CD4-positive, alpha-beta T cell treated with Interleukin-6 for 4 hours (primary cell): ENCODE measurements at regions not wholly inside any gene's neighbourhood (a gene's known extent, or its start where the extent isn't known, plus 50 kb on each side); places are given as distances from the start of the nearest gene placed in this dataset.
A peak's percentile ranks its signal among the peaks of the same experiment; 100 is the strongest.
"Not testable (repeated sequence)": the region's sequence is repeated elsewhere in the genome, so short reads cannot be mapped to it uniquely, and the experiment has no call there.

Experiments used
- DNase-seq: peaks from one replicate; pipeline ENCODE4 v3.0.0-alpha.2; 2020; ENCODE audit warnings: mixed read lengths

DNA sequence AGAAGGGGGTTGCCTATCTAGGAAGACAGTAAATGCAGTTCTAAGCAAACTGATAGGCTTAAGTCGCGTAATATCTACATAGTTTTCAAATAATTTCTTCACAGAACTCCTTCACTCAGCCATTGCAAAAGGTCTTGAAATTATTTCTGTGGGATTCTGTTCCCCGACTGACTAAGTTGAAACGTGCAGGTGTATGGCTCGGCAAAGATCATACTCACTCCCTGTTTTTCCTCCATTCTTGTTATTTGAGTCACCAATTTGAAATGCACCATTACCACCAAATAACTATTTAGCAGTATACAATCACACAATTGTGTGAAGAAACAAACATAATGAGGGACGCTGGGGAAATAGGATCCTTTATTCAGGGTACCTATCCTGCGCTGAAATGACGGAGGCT is 771.1 kb downstream of the GATA3 start:
- no peak for DNase-seq

DNA sequence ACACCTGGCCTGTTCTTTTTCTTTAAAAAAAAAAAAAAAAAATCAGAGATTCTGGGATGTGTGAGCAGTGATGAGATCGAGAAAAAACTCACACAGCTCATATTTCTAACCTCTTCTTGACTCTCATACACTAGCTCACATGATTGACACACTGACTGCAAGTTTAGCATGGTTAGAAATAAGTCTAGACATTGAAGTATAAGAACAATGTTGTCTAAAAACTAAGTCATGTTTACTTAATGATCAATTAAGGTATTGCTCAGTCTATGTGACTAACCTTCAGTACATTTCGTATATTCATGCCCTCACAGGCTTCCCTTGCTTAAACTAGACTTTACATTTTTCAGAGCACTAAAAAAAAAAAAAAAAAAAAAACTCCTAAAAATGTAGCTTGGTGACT is 775.1 kb downstream of the GATA3 start:
- DNase-seq, result no peak

DNA sequence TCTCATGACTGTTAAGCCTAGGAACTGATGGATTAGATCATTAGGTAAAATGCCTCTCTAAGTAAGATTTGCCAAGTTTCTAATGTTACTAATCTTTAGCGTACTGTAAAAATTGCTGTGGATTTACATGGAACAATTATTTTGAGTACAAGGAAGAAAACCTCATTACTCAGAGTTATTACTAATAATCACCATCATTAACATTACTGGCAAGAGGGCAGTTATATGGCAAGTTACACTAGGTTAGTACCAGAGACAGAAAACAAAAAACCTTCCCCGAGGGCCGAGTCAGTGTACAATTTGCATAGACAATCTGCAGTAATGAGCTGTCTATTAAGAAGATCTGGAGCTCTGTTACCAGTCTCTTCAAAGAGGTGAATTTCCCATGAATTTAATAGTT is 775.6 kb downstream of the GATA3 start:
- no peak for DNase-seq

DNA sequence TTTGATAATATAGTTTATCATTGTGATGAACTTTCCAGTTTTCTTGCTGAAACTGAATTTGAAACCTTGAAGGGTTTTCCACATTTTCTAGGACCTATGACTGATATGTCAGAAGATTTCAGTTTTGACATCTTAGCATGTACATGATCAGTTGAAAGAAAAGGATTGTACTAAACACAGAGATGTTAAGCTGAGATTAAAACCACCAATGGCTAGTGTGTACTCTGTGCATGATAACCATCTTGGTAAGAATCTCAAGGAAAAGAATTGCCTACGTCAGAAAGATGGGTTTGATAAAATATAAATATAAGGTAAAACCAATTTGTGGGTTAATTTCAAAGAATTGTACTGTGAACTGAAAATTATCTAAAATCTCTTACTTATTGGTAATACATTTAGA is 776.4 kb downstream of the GATA3 start:
- DNase-seq, result no peak

DNA sequence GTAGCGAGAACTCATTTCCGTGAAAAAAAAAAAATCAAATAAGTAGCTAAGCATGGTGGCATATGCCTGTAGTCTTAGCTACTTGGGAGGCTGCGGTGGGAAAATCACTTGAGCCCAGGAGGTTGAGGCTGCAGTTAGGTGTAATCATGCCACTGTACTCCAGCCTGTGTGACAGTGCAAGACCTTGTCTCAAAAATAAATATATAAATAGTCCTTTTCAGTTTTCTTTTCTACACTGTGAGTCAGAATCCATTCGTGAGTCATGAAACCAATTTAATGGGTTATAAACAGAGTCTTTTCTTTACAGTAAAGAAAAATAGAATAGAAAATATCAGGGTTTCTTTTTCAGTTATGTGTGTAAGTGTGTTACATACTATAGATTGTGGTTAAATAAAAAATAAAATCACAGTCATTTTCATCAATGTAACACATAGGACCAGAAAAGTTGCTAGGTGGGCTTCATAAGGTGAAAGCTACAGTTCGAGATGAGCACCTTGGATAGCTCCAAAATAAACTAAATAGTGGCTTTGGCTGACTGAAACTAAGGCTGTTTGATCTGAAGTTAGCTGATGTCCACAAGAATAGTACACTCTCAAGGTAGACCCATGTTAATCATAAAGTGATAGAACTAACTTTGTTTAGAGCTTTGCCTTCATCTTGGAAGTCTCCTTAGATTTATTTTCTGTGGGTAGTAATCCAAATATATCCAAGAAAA is 781.1 kb downstream of the GATA3 start:
- no peak for DNase-seq

DNA sequence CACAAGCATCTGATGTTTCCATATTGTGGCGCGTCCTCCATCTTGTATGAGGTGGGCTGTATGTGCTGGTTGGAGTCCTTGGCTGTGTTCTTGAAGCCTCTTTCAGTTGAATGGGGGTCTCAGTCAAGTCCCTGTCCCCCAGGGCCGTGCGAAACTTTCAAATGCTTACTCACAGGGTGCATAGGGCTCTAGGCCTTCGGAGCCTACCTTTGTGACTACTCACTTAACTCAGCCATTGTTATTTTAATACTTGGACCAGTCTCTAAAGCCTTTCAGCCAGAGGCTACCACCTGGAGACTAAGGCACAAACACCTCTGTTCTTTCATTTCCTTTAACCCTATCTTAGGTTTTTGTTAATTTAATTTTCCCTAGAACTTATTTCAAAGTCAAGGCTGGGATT is 785.9 kb downstream of the GATA3 start:
- no peak for DNase-seq

DNA sequence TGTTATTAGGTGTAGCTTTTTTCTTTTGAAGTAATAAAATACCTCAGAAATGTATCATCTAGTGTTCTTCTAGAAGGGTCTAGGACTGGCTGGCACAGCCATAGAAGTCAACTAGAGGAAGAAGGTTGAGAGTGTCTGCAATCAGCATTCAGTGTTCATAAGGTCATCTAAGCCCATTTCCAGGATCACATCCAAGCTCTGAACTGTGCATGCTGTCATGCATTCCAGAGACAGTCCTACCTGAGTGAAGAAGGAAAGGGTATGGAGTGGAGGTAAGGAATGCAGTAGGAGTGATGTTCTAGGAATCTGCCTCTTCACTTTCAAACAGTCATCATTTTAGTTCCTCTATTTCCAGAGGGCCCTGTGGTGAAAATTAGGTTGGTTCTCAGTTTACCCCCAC is 789.7 kb downstream of the GATA3 start:
- no peak for DNase-seq

DNA sequence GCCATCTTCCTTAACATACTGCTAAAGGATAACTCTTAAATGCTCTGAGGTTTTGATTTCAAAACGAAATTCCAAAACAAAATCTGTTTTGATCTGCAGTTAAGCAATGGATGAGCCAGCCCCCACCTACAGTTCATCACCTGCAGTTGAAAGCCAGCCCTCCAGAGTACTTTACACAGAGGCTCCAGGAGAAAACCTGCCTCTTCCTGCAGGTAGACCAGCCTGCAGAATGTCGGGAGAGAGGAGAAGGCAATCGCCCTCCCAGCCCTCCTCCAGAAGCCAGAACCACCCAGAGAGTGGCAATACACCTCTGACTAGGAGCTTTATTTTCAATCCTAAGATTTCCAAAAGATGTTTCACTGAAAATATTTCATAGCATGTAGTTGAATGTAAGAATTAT is 798.1 kb downstream of the GATA3 start:
- DNase-seq, result no peak

DNA sequence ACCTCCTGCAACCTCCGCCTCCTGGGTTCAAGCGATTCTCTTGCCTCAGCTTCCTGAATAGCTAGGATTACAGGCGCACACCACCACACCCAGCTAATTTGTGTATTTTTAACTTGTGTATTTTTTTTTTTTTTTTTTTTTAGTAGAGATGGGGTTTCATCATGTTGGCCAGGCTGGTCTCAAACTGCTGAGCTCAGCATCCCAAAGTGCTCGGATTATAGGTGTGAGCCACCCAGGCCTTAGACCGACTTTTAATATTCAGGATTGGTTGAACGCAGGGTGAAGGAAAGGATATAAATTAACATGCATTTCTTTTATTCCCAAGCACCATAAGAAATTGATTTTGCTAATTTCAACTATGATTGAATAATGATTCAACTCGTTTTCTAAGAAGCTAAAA is 798.6 kb downstream of the GATA3 start:
- no peak for DNase-seq

DNA sequence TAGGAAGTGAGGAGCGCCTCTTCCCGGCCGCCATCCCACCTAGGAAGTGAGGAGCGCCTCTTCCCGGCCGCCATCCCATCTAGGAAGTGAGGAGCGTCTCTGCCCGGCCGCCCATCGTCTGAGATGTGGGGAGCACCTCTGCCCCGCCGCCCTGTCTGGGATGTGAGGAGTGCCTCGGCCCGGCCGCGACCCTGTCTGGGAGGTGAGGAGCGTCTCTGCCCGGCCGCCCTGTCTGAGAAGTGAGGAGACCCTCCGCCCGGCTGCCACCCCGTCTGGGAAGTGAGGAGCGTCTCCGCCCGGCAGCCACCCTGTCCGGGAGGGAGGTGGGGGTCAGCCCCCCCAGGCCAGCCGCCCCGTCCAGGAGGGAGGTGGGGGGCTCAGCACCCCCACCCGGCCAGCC is 814.4 kb downstream of the GATA3 start:
- DNase-seq, result not testable (repeated sequence)

DNA sequence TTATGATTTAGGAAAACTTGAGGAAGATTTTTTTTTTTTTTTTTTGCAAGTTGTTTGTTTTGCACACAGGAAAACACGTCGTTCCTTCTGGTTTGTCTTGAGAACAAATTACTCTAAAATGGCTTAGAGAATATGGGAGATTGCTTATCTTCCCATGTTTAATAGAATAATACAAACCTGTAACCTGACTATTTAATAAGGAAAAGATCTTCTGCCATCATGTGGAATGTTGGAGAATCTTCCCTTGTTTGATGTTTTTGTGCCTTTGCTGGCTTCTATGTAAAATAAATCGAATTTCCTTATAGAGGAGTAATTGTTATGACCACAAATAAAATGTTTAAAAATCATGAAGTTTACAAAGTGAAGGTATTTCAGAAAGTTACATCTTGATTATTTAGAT is 818.8 kb downstream of the GATA3 start:
- DNase-seq, result no peak

DNA sequence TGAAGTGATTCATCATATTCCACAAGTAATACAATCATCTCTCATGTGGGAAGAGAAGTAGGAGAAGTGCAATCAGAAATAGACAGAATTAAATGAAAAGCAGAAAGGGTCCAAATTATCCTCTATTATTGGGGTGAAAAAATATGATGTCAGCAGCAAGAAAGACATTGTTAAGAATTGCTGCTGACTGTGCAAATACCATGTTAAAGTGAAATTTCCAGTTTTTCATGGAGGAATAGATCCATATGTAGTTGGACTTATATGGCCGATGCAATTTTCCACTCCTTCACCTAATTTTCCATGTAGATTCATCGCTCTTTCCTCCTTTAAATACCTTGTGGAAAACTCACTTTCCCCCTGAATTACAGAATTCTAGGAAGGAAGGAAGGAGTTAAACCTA is 819.8 kb downstream of the GATA3 start:
- DNase-seq, result no peak

DNA sequence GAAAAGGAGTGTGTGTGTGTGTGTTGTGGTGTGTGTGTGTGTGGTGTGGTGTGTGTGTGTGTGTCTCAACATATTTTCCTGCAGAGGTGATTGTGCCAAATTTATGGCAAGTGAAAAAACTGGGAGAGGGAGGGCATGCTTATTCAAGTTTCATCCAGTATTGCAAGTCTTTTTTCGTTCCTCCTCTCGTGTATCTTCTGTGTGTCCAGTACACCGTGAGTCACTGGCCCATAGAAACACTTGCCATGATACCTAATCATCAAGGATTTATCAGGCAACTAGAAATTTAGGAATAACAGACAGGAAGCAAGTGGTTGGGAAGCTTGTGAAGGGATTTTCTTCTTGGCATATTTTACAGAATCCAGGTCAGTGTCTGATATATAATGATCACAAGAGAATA is 820.5 kb downstream of the GATA3 start:
- DNase-seq, result no peak

DNA sequence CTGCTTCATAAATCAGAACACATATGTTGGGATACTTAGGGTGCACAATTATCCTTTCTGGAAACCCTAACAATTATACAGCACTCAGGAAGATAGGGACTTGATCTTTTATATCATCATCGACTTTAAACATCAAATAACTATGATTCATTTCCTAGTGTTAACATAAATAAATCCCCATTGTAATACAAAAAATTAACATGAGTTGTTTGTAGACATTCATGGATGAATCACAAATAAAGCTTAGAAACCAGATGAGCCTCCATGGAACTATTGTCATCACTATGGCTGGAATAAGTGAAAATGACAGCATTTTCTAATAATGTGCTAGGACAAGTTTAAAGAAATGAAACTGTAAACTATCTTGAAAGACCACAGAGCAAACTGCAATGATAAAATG is 821.7 kb downstream of the GATA3 start:
- DNase-seq, result no peak

DNA sequence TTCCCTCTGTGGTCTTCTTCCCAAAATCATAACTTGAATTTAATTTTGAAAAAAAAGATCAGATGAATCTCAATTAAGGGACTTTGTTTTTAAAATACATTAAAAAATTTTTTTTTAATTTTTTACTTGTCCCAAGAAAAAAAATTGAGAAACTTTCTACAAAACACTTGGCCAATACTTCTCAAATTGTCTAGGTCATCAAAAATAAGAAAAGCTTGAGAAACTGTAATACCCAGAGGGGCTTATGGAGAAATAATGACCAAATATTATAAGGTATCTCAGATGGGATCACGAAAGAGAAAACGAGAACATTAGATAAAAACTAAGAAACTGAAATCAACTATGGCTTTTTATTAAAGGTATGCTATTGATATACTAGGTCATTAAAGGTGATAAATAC is 835.0 kb downstream of the GATA3 start:
- no peak for DNase-seq

DNA sequence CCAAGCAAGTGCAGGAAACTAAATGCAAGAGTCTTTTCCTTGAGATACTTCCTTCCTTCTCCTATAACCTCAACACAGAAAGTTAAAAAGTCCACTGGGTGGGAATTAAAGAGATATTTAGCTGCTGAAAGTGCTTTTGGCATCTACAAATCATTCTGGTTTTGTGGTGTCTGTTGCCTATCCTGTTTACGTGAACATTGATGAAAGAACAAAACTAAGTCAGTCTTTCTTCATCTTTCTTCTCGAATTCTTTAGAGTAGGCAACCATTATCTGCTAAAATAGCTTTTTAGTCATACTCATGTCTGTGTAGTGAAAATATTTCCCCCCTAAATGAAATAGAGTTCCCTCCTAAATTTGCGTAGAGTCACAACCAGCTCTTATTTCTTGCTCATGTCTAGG is 838.6 kb downstream of the GATA3 start:
- no peak for DNase-seq

DNA sequence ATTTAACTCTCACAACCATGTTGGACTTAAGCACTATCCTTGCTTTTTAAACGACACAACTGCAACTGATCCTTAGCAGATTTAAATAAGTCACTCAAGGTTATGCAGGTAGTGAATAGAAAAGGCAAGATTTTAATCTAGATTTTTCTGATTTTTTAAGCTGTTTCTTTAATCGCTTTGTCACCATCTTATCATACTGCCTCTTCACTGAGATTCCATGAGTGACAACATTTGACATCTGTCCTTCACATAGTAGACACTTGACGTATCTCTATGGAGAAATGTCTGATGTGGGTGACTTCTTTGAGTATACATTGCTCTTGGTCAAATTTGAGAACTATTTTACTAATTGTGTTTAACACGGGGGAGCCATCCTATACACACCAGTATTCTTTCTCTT is 839.7 kb downstream of the GATA3 start:
- no peak for DNase-seq

DNA sequence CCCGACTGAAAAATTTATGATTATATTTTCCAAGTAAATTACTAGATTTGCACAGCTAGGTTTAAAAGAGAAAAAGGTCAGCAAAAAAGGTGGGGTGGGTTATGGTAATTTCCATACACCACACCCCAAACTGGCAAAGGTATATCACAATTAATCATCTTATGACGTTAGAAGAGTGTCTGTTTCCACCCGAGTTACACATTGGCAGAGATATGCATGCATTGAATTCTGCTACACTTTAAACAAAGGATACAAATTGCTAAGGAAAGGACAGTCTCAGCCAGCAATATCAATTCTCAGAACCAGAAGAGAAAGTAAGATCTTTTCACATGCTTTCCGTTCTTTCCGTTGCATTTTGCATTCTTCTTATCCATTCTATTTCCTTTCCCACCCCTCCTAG is 843.3 kb downstream of the GATA3 start:
- no peak for DNase-seq

DNA sequence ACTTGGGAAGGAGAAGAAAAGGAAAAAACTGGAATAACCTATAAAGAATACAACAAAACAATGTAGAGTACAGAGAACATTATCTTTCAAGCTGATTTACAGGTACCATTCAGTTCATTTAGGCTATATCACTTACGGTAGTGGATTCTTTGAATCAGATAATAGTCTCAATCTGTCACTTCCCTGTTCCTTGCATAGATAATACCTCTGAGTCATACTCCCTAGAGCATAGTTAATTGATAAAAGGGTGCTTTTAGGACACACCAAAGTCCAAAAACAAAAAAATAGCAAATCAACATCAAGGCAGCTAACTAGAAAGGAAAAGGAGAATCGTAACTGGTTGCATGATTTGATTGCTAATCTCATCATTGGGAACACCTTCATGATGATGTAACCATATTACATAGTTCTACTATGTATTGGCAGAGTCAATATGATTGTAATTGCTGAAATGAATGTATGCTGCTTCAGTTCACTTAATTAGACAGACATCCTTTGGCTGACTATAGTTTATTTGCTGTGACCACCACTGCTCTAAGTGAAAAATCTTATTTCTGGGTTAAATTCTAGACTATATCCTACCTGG is 844.4 kb downstream of the GATA3 start:
- DNase-seq, result no peak

DNA sequence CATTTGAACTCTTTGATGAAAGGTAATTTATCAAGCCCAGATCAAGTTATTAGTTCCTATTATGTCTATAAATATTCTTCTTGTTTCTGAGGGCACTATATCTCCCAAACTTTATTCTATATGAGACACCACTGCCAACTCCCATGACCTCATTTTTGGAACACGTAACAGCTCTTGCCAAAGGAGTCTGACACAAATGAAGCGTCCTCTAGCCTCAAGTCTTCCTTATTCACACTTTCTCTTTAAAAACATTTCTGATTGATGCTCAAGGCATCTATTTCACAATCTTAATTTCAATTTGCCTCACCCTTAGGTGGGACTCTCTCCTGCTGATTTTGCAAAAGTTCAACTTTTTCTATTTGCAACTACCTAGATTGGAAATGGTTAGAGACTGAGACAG is 848.4 kb downstream of the GATA3 start:
- no peak for DNase-seq

DNA sequence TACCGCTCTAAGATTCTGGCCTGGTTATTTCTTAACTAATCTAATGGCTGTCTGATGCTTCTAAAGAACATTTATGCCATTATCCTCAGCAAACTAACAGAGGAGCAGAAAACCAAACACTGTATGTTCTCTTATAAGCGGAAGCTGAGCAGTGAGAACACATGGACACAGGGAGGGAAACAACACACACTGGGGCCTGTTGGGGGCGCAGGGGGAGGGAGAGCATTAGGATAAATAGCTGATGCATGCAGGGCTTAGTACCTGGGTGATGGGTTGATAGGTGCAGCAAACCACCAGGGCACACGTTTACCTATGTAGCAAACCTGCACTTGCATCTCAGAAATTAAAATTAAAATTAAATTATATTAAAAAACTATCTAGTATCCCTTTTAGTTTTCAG is 853.5 kb downstream of the GATA3 start:
- no peak for DNase-seq

DNA sequence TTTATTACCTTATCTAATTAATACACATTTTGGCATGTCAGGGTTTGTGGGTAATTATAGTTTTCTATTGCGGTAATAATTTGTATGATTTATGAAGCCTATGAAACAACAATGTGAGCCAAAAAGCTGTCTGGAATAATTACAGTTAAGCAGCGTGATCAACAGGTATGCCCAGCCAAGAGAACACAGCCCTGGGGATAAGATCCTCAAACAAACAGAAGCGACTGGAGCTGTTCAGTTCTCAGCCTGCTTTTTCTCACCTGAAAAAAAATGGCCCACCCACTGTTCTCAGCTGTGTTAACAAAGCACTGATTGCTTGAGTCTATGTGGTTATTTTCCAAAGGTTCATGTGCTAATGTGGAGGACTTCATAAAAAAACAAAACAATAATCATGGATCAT is 855.8 kb downstream of the GATA3 start:
- DNase-seq, result no peak

DNA sequence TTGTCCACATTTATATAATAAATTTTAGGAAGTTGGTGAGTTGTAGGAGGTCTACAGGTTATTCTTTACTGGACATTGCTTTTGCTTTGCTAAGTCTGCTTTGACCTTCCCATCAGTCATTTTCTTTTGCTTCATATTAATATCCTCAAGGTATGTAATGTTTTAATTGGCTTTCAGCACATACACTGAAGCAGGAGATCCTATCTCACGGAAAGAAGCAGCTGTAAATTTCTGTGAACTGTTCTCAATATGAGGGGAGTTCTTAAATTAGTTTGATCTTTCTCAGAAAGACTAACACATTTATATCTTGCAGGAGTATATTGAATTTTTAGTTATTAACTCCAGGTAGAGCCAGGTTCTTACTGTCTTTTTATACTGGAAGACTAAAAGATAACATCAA is 856.5 kb downstream of the GATA3 start:
- no peak for DNase-seq

DNA sequence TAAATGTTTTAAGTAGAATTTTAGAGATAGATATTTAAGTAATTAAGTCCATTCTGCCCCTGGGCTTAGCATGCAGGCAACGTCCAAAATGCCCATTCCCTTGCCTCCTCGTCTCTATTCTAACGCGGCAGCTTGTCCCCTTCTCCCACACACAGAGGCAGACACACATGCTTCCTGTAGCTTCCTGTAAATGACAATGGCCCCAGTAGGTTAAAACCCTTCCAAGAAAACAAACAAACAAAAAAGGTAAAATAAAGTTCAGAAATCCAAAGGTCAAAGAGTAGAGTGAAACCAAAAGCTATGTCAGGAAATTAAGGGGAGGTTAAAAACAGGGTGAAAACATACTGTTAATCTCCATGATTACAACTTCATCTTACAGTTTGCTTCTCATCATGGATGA is 857.6 kb downstream of the GATA3 start:
- DNase-seq, result no peak

DNA sequence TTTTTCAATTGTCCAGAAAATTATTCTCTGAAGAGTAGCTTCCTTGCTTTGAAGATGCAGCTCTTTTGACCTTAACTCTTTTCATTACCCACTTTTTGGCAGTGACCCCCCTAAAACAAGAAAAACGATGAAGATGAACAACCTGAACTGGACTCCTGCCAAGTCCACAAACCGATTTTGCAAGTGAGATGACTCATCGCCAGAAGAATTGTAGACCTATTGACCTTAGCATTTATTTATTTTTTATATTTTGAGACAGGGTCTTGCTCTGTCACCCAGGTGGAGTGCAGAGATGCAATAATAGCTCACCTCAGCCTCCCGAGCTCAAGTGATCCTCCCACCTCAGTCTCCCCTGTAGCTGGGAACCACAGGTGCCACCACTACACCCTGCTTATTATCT is 859.2 kb downstream of the GATA3 start:
- peak; percentile 5 for DNase-seq
